Adrenal gland (tissue), 9 donors: ENCODE measurements at regions not wholly inside any gene's neighbourhood (a gene's known extent, or its start where the extent isn't known, plus 50 kb on each side); places are given as distances from the start of the nearest gene placed in this dataset.

Source experiments
- DNase-seq, 7 donors: peaks; one replicate each; pipeline ENCODE4 v3.0.0-alpha.2; 2019 to 2020
- H3K27ac ChIP-seq, 5 donors: fragments of 200-600 bp; sonication (generic) in 4 of 5; 1 replicate in 3 of 5; 2 replicates in 2 of 5; pipeline versions ENCODE4 v1.5.1 to v1.8.0; 2016 to 2020; ENCODE audit warnings: mild to moderate bottlenecking in 1 of 5
- H3K27me3 ChIP-seq: fragments of 200-600 bp; 2 replicates; pipeline ENCODE4 v1.8.0; 2021
- H3K36me3 ChIP-seq, 2 donors: fragments of 200-600 bp; replicated peaks in 1 of 2; 1 replicate in 1 of 2; 2 replicates in 1 of 2; pipeline versions ENCODE4 v1.5.1 to v1.8.0; 2018 to 2022
- H3K4me1 ChIP-seq, 2 donors: fragments of 200-600 bp; replicated peaks in 1 of 2; 1 replicate in 1 of 2; 2 replicates in 1 of 2; pipeline versions ENCODE4 v1.5.1 to v1.8.0; 2018 to 2021
- H3K4me3 ChIP-seq, 4 donors: fragments of 200-600 bp; sonication (generic) in 3 of 4; one replicate each; pipeline ENCODE4 v1.5.1; 2016 to 2018
- H3K9me3 ChIP-seq, 3 donors: fragments of 200-600 bp; sonication (generic) in 1 of 3; replicated peaks in 1 of 3; 1 replicate in 2 of 3; 2 replicates in 1 of 3; pipeline versions ENCODE4 v1.5.1 to v1.8.0; 2016 to 2021
- POLR2A ChIP-seq, 2 donors: fragments of 450-650 bp; IDR thresholded peaks; one replicate each; pipeline ENCODE4 v1.6.1; 2017; ENCODE audit warnings: antibody characterized with exemption in 2 of 2, mild to moderate bottlenecking in 2 of 2, moderate library complexity in 1 of 2
- WGBS, 4 donors: extraction: QIAGEN DNeasy Blood & Tissue Kit in 2 of 4; methylation state at CpG; one replicate each; pipeline versions ENCODE4 v1.1.5 to v1.1.7; 2013 to 2017; 5-methylcytosine and 5-hydroxymethylcytosine counted together
- intact Hi-C, 2 donors: fragments of 100-400 bp; cut with DNase I; formaldehyde crosslinking; loops; one replicate each; pipeline versions ENCODE4 v1.14.1 to v1.15.0; 2022 to 2023
- TF ChIP-seq, protein P1 (sequence below), 6 experiments: fragments of 450-650 bp in 4 of 6; fragments of 200-600 bp in 2 of 6; sonication (generic) in 1 of 6; IDR thresholded peaks; 1 replicate in 5 of 6; 2 replicates in 1 of 6; pipeline versions ENCODE4 v1.5.1 to v1.8.0; 2016 to 2021; ENCODE audit warnings: antibody characterized with exemption in 6 of 6, mild to moderate bottlenecking in 2 of 6, moderate library complexity in 1 of 6
- donor health status: healthy with polysubstance abuse.
- donor health status: Bipolar disorder and iron deficiency.
- donor health status: DM: yes; HTN: yes; CAD: no.
- donor health status: DM: no; HTN: no; CAD: no.
- donor health status: DM: no; HTN: no; CAD: no.

DNA sequence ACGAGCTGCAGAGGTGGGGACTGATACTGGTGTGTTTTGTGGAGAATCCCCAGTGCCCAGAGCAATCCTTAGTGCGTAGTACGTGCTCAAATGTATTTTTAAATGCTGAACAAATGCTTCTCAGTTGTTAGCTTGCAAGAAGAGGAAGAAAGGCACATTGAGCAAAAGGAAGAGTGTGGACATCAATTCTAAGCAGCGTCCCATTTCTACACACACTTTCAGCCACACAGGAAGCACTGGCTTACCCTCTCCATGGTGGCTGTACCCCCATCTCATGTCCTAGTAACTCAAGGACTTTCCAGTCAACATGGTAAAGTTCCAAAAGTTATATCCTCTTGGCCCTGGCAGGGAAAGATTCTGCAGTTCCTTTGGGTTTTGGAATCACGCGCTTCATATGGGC is 98.8 kb upstream of the NXT1 start:
- intact Hi-C loops, result no loop called here

DNA sequence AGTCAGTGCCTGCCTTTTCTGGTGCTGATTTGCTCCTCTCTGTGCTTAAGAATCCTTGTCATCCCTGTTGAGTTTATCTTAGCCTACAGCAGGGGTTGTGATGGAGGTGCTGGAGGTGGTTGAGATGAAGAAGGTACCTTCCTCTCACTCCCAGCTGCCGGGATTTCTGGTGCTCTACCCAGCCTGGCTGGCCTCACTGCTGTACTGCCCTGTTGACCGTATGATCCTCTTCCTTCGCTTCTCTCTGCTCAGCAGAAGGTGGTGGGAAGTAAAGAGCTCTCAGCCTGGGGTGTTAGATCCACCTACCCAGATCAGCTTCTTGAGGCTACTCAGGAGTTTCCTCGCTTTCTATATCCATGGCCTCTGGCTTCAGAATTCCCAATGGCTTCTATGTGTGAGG is 101.0 kb upstream of the NXT1 start:
- no peak for TF ChIP-seq POLR2A (IDR thresholded peaks at IDR 0.05)
- TF ChIP-seq, protein P1, sequence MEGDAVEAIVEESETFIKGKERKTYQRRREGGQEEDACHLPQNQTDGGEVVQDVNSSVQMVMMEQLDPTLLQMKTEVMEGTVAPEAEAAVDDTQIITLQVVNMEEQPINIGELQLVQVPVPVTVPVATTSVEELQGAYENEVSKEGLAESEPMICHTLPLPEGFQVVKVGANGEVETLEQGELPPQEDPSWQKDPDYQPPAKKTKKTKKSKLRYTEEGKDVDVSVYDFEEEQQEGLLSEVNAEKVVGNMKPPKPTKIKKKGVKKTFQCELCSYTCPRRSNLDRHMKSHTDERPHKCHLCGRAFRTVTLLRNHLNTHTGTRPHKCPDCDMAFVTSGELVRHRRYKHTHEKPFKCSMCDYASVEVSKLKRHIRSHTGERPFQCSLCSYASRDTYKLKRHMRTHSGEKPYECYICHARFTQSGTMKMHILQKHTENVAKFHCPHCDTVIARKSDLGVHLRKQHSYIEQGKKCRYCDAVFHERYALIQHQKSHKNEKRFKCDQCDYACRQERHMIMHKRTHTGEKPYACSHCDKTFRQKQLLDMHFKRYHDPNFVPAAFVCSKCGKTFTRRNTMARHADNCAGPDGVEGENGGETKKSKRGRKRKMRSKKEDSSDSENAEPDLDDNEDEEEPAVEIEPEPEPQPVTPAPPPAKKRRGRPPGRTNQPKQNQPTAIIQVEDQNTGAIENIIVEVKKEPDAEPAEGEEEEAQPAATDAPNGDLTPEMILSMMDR (IDR thresholded peaks at IDR 0.05), result no peak
- H3K4me3 ChIP-seq, result no peak overlapping the region
- intact Hi-C loops, result no loop called here
- peaks cover 3% of the 10 kb centered on the region for H3K27me3 ChIP-seq
- WGBS, 4 donors, result 63 to 82% (median 73%) methylated on average over 4 of the region's 4 CpGs
- H3K27ac ChIP-seq, result no peak overlapping the region
- no peak for DNase-seq
- no peaks in the 10 kb centered on the region for H3K9me3 ChIP-seq
- H3K36me3 ChIP-seq, result no peaks in the 10 kb centered on the region
- peaks cover 0 to 22% of the 10 kb centered on the region in 2 donors for H3K4me1 ChIP-seq

More for the DNA sequence above, 98.8 kb upstream of the NXT1 start:
- Histone ChIP-seq H3K27me3 (peaks cover 3% of the 10 kb centered on the region), H3K4me1 (peaks cover 0 to 17% of the 10 kb centered on the region in 2 donors), H3K4me3 (no peak overlapping the region), H3K36me3 (no peaks in the 10 kb centered on the region), H3K9me3 (no peaks in the 10 kb centered on the region), H3K27ac (no peak overlapping the region)
- 80 to 88% (median 84%) methylated on average over 6 of the region's 6 CpGs for WGBS, 4 donors
- no peak for TF ChIP-seq POLR2A (IDR thresholded peaks at IDR 0.05)
- TF ChIP-seq, protein P1 (IDR thresholded peaks at IDR 0.05), result no peak
- no peak for DNase-seq

DNA sequence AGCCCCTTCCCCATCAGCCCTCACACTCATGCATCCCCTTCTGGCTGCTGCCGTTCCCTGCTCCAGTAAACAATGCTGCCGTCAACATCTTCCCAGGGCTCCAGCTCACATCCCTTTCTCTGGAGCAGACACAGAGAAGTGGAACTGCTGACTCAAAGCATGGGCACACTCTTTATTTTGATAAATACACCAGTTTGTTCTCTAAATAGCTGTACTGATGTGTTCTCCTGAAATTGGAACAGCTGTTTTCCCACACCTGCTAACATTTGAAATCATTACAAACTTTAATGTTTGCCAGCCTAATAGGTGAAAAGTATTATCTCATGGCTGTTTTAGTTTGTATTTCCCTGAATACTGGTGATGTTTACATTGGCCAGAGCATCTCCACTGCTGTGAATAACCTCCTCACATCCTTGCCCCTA is 102.1 kb upstream of the NXT1 start:
- peaks cover 0 to 22% of the 10 kb centered on the region in 2 donors for H3K4me1 ChIP-seq

DNA sequence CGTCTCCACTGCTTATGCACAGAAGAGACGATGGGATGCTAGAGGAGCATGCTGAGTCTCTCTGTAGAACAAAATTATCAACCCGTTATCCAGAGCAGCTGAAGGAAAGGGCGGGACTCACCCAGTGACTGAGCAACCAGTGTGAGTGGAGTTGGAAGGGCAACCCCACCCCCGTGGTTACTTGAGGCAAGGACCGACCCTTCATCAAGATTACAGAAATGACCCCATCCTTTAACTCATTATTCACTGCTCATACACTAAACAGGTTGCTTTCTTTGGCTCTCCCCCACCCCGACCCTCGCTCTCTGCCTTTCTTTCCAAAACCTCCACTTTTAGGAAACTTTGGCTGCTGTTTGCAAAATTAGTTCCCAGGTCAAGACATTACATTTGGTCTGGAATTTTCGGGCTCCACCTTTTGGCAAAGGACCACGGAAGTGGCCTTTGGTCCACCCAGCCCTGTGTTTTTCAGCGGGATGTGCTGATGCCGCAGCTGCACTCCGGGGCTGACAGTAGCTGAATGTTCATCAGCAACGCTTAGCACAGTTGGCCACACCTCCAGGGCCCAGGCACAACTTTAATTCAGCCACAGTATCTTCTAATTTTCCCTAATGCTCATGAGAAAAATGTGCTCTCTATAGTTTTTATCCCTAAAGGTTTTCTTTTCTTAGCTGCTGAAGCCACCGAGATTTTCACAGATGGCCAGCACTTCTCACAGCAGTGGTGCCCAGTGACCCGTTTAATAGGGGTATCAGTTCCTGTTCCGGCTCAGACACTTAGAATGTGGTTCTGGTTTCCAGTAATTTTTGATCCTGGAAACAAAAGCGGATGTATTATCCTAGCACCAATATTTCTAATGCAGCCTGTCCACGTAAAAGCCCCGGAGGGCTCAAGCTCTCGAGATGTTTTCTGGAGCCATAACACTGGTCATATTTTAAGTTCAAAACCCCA is 103.6 kb upstream of the NXT1 start:
- WGBS, 4 donors, result 38 to 53% (median 46%) methylated on average over 19 to 21 of the region's 21 CpGs
- intact Hi-C loops, result no loop called here
- Histone ChIP-seq H3K36me3 (no peaks in the 10 kb centered on the region), H3K4me1 (peaks cover 0 to 22% of the 10 kb centered on the region in 2 donors), H3K27me3 (peaks cover 3% of the 10 kb centered on the region), H3K4me3 (no peak overlapping the region), H3K9me3 (no peaks in the 10 kb centered on the region), H3K27ac (peak overlapping the region in 4 of 5 donors; percentile 29 to 72 (median 55))
- TF ChIP-seq POLR2A (IDR thresholded peaks at IDR 0.05), result no peak
- TF ChIP-seq, protein P1 (IDR thresholded peaks at IDR 0.05), result no peak
- DNase-seq, result peak in 6 of 7 donors; percentile 29 to 66 (median 52)

More for the DNA sequence above, 102.1 kb upstream of the NXT1 start:
- no peak for TF ChIP-seq POLR2A (IDR thresholded peaks at IDR 0.05)
- TF ChIP-seq, protein P1 (IDR thresholded peaks at IDR 0.05), result no peak
- peak in 1 of 7 donors; percentile 24 for DNase-seq
- Histone ChIP-seq H3K27ac (peak overlapping the region in 1 of 5 donors; percentile 58), H3K9me3 (no peaks in the 10 kb centered on the region), H3K4me3 (no peak overlapping the region), H3K27me3 (peaks cover 3% of the 10 kb centered on the region), H3K36me3 (no peaks in the 10 kb centered on the region)
- 22 to 38% (median 27%) methylated on average over 2 of the region's 2 CpGs for WGBS, 4 donors
- intact Hi-C loops, result no loop called here
